ENCODE measurements at regions not wholly inside any gene's neighbourhood (a gene's known extent, or its start where the extent isn't known, plus 50 kb on each side); places are given as distances from the start of the nearest gene placed in this dataset.

GRCh38 chr1:8078176-8078671 is 52.1 kb upstream of the ERRFI1 start:
- in situ Hi-C loops (cut with HindIII; ENCODE audit: low sequenced_read_pairs): no loop called here
- DNase-seq (ENCODE audit: low read depth, low spot score): peak; percentile 90
- no peak for TF ChIP-seq CTCF (IDR thresholded peaks at IDR 0.05; ENCODE audit: low read depth, low read length)
- H3K4me3 ChIP-seq (ENCODE audit: low read depth, low read length): no peak overlapping the region

GRCh38 chr1:8077602-8078001 is 51.5 kb upstream of the ERRFI1 start:
- in situ Hi-C loops (cut with HindIII; ENCODE audit: low sequenced_read_pairs): no loop called here
- DNase-seq (ENCODE audit: low read depth, low spot score): no peak
- H3K4me3 ChIP-seq (ENCODE audit: low read depth, low read length): no peak overlapping the region
- no peak for TF ChIP-seq CTCF (IDR thresholded peaks at IDR 0.05; ENCODE audit: low read depth, low read length)

GRCh38 chr1:8077120-8077573 is 51.0 kb upstream of the ERRFI1 start:
- DNase-seq (ENCODE audit: low read depth, low spot score): peak; percentile 95
- no peak for TF ChIP-seq CTCF (IDR thresholded peaks at IDR 0.05; ENCODE audit: low read depth, low read length)
- in situ Hi-C loops (cut with HindIII; ENCODE audit: low sequenced_read_pairs): no loop called here
- no peak overlapping the region for H3K4me3 ChIP-seq (ENCODE audit: low read depth, low read length)

GRCh38 chr1:8076176-8076575 is 50.1 kb upstream of the ERRFI1 start:
- H3K4me3 ChIP-seq (ENCODE audit: low read depth, low read length): no peak overlapping the region
- no peak for DNase-seq (ENCODE audit: low read depth, low spot score)
- in situ Hi-C loops (cut with HindIII; ENCODE audit: low sequenced_read_pairs): no loop called here
- TF ChIP-seq CTCF (IDR thresholded peaks at IDR 0.05; ENCODE audit: low read depth, low read length): no peak

Data from astrocyte of the spinal cord (primary cell).